Activated CD8-positive, alpha-beta memory T cell treated with anti-CD3 and anti-CD28 coated beads for 36 hours (primary cell): ENCODE measurements at regions not wholly inside any gene's neighbourhood (a gene's known extent, or its start where the extent isn't known, plus 50 kb on each side); places are given as distances from the start of the nearest gene placed in this dataset.

Experiments
- CTCF ChIA-PET: fragments of 350-600 bp; sonication (Branson Sonifier 250); formaldehyde crosslinking; loops from one replicate; lab custom pipeline; 2021; ENCODE audit warnings: antibody characterized with exemption; lab: Charles Lee
- POLR2A ChIA-PET: fragments of 350-600 bp; sonication (Branson Sonifier 250); formaldehyde crosslinking; loops from one replicate; lab custom pipeline; 2021; ENCODE audit warnings: antibody characterized with exemption; lab: Charles Lee

- CTCF ChIA-PET = no interaction called here
- POLR2A ChIA-PET = no interaction called here
Observed at GRCh38 chr15:39361497-39361896, 219.4 kb upstream of the THBS1 start.

- ChIA-PET POLR2A (no interaction called here), CTCF (no interaction called here)
Observed at GRCh38 chr15:39362821-39363561, 217.9 kb upstream of the THBS1 start.

- CTCF ChIA-PET = interaction anchor here (0.7 kb wide), 1 partner anchor 9 kb away, joined by 3 read pairs; no protein-coding TSS in a partner anchor
- POLR2A ChIA-PET = no interaction called here
Observed at GRCh38 chr15:39363761-39364586, 216.9 kb upstream of the THBS1 start.

- POLR2A ChIA-PET = no interaction called here
Observed at GRCh38 chr15:39364721-39365120, 216.2 kb upstream of the THBS1 start.

GRCh38 chr15:39365161-39365560 is 215.7 kb upstream of the THBS1 start:
- ChIA-PET CTCF (interaction anchor here (0.7 kb wide), 1 partner anchor 10 kb away, joined by 3 read pairs; no protein-coding TSS in a partner anchor), POLR2A (no interaction called here)

More at GRCh38 chr15:39364721-39365120, 216.2 kb upstream of the THBS1 start:
- CTCF ChIA-PET = interaction anchor here (0.7 kb wide), 1 partner anchor 9 kb away, joined by 3 read pairs; no protein-coding TSS in a partner anchor

- CTCF ChIA-PET = no interaction called here
Observed at GRCh38 chr15:39365873-39366272, 215.0 kb upstream of the THBS1 start.

GRCh38 chr15:39367596-39367995 is 213.3 kb upstream of the THBS1 start:
- CTCF ChIA-PET = no interaction called here
- POLR2A ChIA-PET = no interaction called here

More at GRCh38 chr15:39365873-39366272, 215.0 kb upstream of the THBS1 start:
- POLR2A ChIA-PET = no interaction called here

- CTCF ChIA-PET = no interaction called here
- POLR2A ChIA-PET = no interaction called here
Observed at GRCh38 chr15:39369768-39370167, 211.1 kb upstream of the THBS1 start.

- POLR2A ChIA-PET = no interaction called here
- CTCF ChIA-PET = no interaction called here
Observed at GRCh38 chr15:39376371-39376909, 204.4 kb upstream of the THBS1 start.

GRCh38 chr15:39381517-39381916 is 199.4 kb upstream of the THBS1 start:
- ChIA-PET CTCF (no interaction called here), POLR2A (no interaction called here)

- ChIA-PET CTCF (no interaction called here), POLR2A (no interaction called here)
Observed at GRCh38 chr15:39388118-39388517, 192.8 kb upstream of the THBS1 start.

- ChIA-PET CTCF (no interaction called here), POLR2A (no interaction called here)
Observed at GRCh38 chr15:39391230-39391629, 189.6 kb upstream of the THBS1 start.

GRCh38 chr15:39392469-39393047 is 188.3 kb upstream of the THBS1 start:
- POLR2A ChIA-PET = no interaction called here
- CTCF ChIA-PET = no interaction called here

GRCh38 chr15:39393575-39394335 is 187.1 kb upstream of the THBS1 start:
- CTCF ChIA-PET = no interaction called here

GRCh38 chr15:39394496-39394895 is 186.4 kb upstream of the THBS1 start:
- POLR2A ChIA-PET = no interaction called here
- CTCF ChIA-PET = no interaction called here

More at GRCh38 chr15:39393575-39394335, 187.1 kb upstream of the THBS1 start:
- POLR2A ChIA-PET = no interaction called here

GRCh38 chr15:39396979-39397615 is 183.8 kb upstream of the THBS1 start:
- ChIA-PET CTCF (no interaction called here), POLR2A (no interaction called here)

- CTCF ChIA-PET = no interaction called here
- POLR2A ChIA-PET = no interaction called here
Observed at GRCh38 chr15:39397883-39398282, 183.0 kb upstream of the THBS1 start.

GRCh38 chr15:39399600-39399999 is 181.3 kb upstream of the THBS1 start:
- ChIA-PET CTCF (no interaction called here), POLR2A (no interaction called here)

GRCh38 chr15:39400002-39400401 is 180.9 kb upstream of the THBS1 start:
- ChIA-PET CTCF (no interaction called here), POLR2A (no interaction called here)
